ENCODE measurements at regions not wholly inside any gene's neighbourhood (a gene's known extent, or its start where the extent isn't known, plus 50 kb on each side); places are given as distances from the start of the nearest gene placed in this dataset.

- no peak for DNase-seq (ENCODE audit: low read depth)
- TF ChIP-seq, protein P1, sequence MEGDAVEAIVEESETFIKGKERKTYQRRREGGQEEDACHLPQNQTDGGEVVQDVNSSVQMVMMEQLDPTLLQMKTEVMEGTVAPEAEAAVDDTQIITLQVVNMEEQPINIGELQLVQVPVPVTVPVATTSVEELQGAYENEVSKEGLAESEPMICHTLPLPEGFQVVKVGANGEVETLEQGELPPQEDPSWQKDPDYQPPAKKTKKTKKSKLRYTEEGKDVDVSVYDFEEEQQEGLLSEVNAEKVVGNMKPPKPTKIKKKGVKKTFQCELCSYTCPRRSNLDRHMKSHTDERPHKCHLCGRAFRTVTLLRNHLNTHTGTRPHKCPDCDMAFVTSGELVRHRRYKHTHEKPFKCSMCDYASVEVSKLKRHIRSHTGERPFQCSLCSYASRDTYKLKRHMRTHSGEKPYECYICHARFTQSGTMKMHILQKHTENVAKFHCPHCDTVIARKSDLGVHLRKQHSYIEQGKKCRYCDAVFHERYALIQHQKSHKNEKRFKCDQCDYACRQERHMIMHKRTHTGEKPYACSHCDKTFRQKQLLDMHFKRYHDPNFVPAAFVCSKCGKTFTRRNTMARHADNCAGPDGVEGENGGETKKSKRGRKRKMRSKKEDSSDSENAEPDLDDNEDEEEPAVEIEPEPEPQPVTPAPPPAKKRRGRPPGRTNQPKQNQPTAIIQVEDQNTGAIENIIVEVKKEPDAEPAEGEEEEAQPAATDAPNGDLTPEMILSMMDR (conservative IDR thresholded peaks at IDR 0.05; ENCODE audit: control insufficient read depth, insufficient read depth, low read depth, low read length): no peak
- no peak overlapping the region for H3K4me3 ChIP-seq (ENCODE audit: control insufficient read depth, low read depth, low read length)
These were observed 104.7 kb upstream of the TBC1D5 start for GRCh38 chr3:17847156-17847555.

DNA sequence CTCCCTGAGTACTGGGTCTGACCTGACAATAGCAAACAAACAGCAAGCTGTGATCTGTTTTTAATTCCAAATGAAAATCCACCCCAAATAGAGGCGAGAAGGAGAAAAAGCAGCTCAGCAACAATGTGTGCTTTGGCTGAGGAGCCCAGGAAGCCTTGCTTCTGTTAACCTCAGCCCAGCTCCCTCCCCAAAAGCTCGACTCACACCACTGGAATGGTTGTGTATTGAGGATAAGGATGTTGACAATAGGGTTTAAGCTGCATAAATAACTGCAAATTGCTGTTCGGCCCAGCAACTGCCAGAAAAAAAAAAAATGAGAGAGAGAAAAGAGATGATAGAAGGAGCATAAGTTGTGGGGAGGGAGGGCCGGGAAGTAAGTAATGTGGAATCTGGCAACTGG is 104.0 kb upstream of the TBC1D5 start:
- TF ChIP-seq, protein P1 (conservative IDR thresholded peaks at IDR 0.05; ENCODE audit: control insufficient read depth, insufficient read depth, low read depth, low read length): no peak
- no peak overlapping the region for H3K4me3 ChIP-seq (ENCODE audit: control insufficient read depth, low read depth, low read length)
- DNase-seq (ENCODE audit: low read depth): no peak

DNA sequence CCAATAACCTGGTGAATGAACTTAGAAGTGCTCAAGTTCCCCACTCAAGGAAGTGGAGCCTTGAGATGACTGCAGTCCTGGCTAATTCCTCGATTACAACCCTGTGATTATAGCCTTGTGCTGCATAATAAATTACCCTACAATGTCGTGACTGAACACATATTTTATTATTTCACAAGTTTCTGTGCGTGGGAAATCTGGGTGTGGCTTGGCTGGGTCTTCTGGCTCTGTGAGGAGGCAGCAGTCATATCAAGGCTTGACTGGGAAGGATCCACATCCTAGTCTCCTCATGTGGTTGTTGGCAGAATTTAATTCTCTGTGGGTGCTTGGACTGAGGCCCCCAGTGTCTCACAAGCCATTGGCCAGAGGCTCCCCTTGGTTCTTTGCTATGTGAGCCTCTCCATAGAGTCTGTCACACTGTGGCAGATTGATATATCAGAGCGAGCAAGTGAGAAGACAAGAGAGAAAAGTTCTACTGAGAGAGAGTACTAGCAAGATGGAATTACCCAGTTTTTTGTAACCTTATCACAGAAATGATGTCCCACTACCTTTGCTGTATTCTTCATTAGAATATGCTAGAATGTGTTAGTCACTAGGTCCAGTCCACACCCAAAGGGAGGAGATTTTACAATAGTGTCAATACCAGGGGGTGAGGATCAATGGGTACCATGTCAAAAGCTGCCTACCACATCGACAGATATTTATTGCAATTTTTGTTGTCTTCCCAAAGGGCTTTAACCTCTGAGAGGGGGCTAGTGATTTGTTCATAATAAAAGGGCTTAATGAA is 102.8 kb upstream of the TBC1D5 start:
- H3K4me3 ChIP-seq (ENCODE audit: control insufficient read depth, low read depth, low read length): no peak overlapping the region
- TF ChIP-seq, protein P1 (conservative IDR thresholded peaks at IDR 0.05; ENCODE audit: control insufficient read depth, insufficient read depth, low read depth, low read length): no peak
- DNase-seq (ENCODE audit: low read depth): peak; percentile 57

- no peak overlapping the region for H3K4me3 ChIP-seq (ENCODE audit: control insufficient read depth, low read depth, low read length)
- DNase-seq (ENCODE audit: low read depth): no peak
- TF ChIP-seq, protein P1 (conservative IDR thresholded peaks at IDR 0.05; ENCODE audit: control insufficient read depth, insufficient read depth, low read depth, low read length): no peak
These were observed 101.8 kb upstream of the TBC1D5 start for GRCh38 chr3:17844236-17844635.

- H3K4me3 ChIP-seq (ENCODE audit: control insufficient read depth, low read depth, low read length): no peak overlapping the region
- TF ChIP-seq, protein P1 (conservative IDR thresholded peaks at IDR 0.05; ENCODE audit: control insufficient read depth, insufficient read depth, low read depth, low read length): peak; percentile 98
- DNase-seq (ENCODE audit: low read depth): peak; percentile 59
These were observed 98.9 kb upstream of the TBC1D5 start for GRCh38 chr3:17841190-17841828.

DNA sequence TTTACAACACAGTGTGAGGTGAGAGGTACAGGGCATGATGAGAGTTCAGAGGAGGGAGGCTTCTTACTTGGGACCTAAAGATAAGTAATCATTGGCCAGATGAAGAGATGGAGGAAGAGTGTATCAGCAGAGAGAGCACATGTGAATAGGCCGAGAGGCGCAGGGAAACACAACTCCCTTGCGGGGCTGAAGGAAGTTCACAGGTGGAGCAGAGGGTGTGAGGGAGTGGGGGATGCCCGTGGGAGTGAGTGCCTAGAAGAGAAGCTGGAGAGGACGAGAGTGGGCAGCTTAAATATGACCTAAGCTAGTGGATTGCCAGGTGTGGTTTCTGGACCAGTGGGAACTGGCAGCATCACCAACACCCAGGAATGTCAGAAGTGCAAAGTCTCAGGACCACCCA is 98.2 kb upstream of the TBC1D5 start:
- DNase-seq (ENCODE audit: low read depth): no peak
- TF ChIP-seq, protein P1 (conservative IDR thresholded peaks at IDR 0.05; ENCODE audit: control insufficient read depth, insufficient read depth, low read depth, low read length): no peak

More for the DNA sequence above, 98.2 kb upstream of the TBC1D5 start:
- no peak overlapping the region for H3K4me3 ChIP-seq (ENCODE audit: control insufficient read depth, low read depth, low read length)

Measured in fibroblast of mammary gland (primary cell).